ENCODE measurements at regions not wholly inside any gene's neighbourhood (a gene's known extent, or its start where the extent isn't known, plus 50 kb on each side); places are given as distances from the start of the nearest gene placed in this dataset.
A peak's percentile ranks its signal among the peaks of the same experiment; 100 is the strongest.

GRCh38 chr7:11895337-11895736 lies 63.3 kb upstream of the THSD7A start:
- no peak for DNase-seq (ENCODE audit: low read depth in 2 of 2)

- DNase-seq (ENCODE audit: low read depth in 2 of 2), result peak in 1 of 2 donors; percentile 21
These were observed 64.7 kb upstream of the THSD7A start for GRCh38 chr7:11896663-11897062.

- no peak for DNase-seq (ENCODE audit: low read depth in 2 of 2)
These were observed 67.2 kb upstream of the THSD7A start for GRCh38 chr7:11899247-11899646.

- no peak for DNase-seq (ENCODE audit: low read depth in 2 of 2)
These were observed 78.3 kb upstream of the THSD7A start for GRCh38 chr7:11910253-11910652.

GRCh38 chr7:11911900-11912299 lies 79.9 kb upstream of the THSD7A start:
- no peak for DNase-seq (ENCODE audit: low read depth in 2 of 2)

GRCh38 chr7:11914645-11915044 lies 82.6 kb upstream of the THSD7A start:
- no peak for DNase-seq (ENCODE audit: low read depth in 2 of 2)

- no peak for DNase-seq (ENCODE audit: low read depth in 2 of 2)
These were observed 91.5 kb upstream of the THSD7A start for GRCh38 chr7:11923376-11923930.

- no peak for DNase-seq (ENCODE audit: low read depth in 2 of 2)
These were observed 99.3 kb upstream of the THSD7A start for GRCh38 chr7:11931307-11931706.

GRCh38 chr7:11934796-11935195 lies 102.8 kb upstream of the THSD7A start:
- DNase-seq (ENCODE audit: low read depth in 2 of 2), result no peak

- DNase-seq (ENCODE audit: low read depth in 2 of 2), result no peak
These were observed 103.9 kb upstream of the THSD7A start for GRCh38 chr7:11935905-11936304.

- no peak for DNase-seq (ENCODE audit: low read depth in 2 of 2)
These were observed 114.8 kb upstream of the THSD7A start for GRCh38 chr7:11946794-11947193.

- DNase-seq (ENCODE audit: low read depth in 2 of 2), result no peak
These were observed 118.3 kb upstream of the THSD7A start for GRCh38 chr7:11950281-11950680.

GRCh38 chr7:11950942-11951341 lies 118.9 kb upstream of the THSD7A start:
- DNase-seq (ENCODE audit: low read depth in 2 of 2), result no peak

GRCh38 chr7:11951909-11952308 lies 119.9 kb upstream of the THSD7A start:
- no peak for DNase-seq (ENCODE audit: low read depth in 2 of 2)

- no peak for DNase-seq (ENCODE audit: low read depth in 2 of 2)
These were observed 121.0 kb upstream of the THSD7A start for GRCh38 chr7:11952972-11953371.

- DNase-seq (ENCODE audit: low read depth in 2 of 2), result no peak
These were observed 125.0 kb upstream of the THSD7A start for GRCh38 chr7:11956991-11957390.

GRCh38 chr7:11957956-11958355 lies 126.0 kb upstream of the THSD7A start:
- DNase-seq (ENCODE audit: low read depth in 2 of 2), result no peak

GRCh38 chr7:11959121-11959520 lies 127.1 kb upstream of the THSD7A start:
- DNase-seq (ENCODE audit: low read depth in 2 of 2), result no peak

GRCh38 chr7:11960621-11961020 lies 128.6 kb upstream of the THSD7A start:
- DNase-seq (ENCODE audit: low read depth in 2 of 2), result no peak

GRCh38 chr7:11969643-11970042 lies 137.6 kb upstream of the THSD7A start:
- no peak for DNase-seq (ENCODE audit: low read depth in 2 of 2)

GRCh38 chr7:11970132-11970531 lies 138.1 kb upstream of the THSD7A start:
- DNase-seq (ENCODE audit: low read depth in 2 of 2), result peak in 1 of 2 donors; percentile 46

- DNase-seq (ENCODE audit: low read depth in 2 of 2), result no peak
These were observed 153.4 kb upstream of the THSD7A start for GRCh38 chr7:11985376-11985775.

- DNase-seq (ENCODE audit: low read depth in 2 of 2), result no peak
These were observed 154.0 kb upstream of the THSD7A start for GRCh38 chr7:11985971-11986370.

GRCh38 chr7:11988186-11988585 lies 156.2 kb upstream of the THSD7A start:
- no peak for DNase-seq (ENCODE audit: low read depth in 2 of 2)

Measured in dermis microvascular lymphatic vessel endothelial cell (primary cell).